Astrocyte (in vitro differentiated cells and primary cell): ENCODE measurements at regions not wholly inside any gene's neighbourhood (a gene's known extent, or its start where the extent isn't known, plus 50 kb on each side); places are given as distances from the start of the nearest gene placed in this dataset.

ENCODE experiments used
- DNase-seq: peaks from one replicate; pipeline ENCODE4 v3.0.0-alpha.2; 2010; ENCODE audit warnings: low read depth
- FAIRE-seq: peaks from 2 replicates; lab custom pipeline; 2011; peaks lifted over from hg19 to GRCh38; lab: Jason Lieb, UNC
- H2AFZ ChIP-seq: 2 replicates; pipeline ENCODE4 v1.6.0; 2012; ENCODE audit warnings: low read depth, low read length, inconsistent platforms
- H3K27ac ChIP-seq: 2 replicates; pipeline ENCODE4 v1.5.1; 2011; ENCODE audit warnings: low read depth, low read length, inconsistent platforms
- H3K27me3 ChIP-seq: 2 replicates; pipeline ENCODE4 v1.6.0; 2011; ENCODE audit warnings: low read length, inconsistent platforms; ENCODE audit not compliant: insufficient read depth
- H3K36me3 ChIP-seq: 2 replicates; pipeline ENCODE4 v1.5.1; 2011; ENCODE audit warnings: low read length, inconsistent platforms; ENCODE audit not compliant: insufficient read depth
- H3K4me1 ChIP-seq: 2 replicates; pipeline ENCODE4 v1.5.1; 2011; ENCODE audit warnings: low read length, inconsistent platforms; ENCODE audit not compliant: insufficient read depth
- H3K4me2 ChIP-seq: 2 replicates; pipeline ENCODE4 v1.6.0; 2012; ENCODE audit warnings: low read length, inconsistent platforms
- H3K4me3 ChIP-seq: 2 replicates; pipeline ENCODE4 v1.5.1; 2011; ENCODE audit warnings: low read depth, mild to moderate bottlenecking, low read length, inconsistent platforms; ENCODE audit not compliant: insufficient read depth
- H3K79me2 ChIP-seq: 2 replicates; pipeline ENCODE4 v1.6.0; 2012; ENCODE audit warnings: mild to moderate bottlenecking, low read length, inconsistent platforms; ENCODE audit not compliant: insufficient read depth
- H3K9ac ChIP-seq: 2 replicates; pipeline ENCODE4 v1.6.0; 2012; ENCODE audit warnings: mild to moderate bottlenecking, low read length, inconsistent platforms
- H3K9me3 ChIP-seq: 2 replicates; pipeline ENCODE4 v1.5.1; 2012; ENCODE audit warnings: low read depth, mild to moderate bottlenecking, low read length, inconsistent platforms; ENCODE audit not compliant: insufficient read depth
- H4K20me1 ChIP-seq: 2 replicates; pipeline ENCODE4 v1.6.0; 2012; ENCODE audit warnings: low read length, inconsistent platforms; ENCODE audit not compliant: insufficient read depth
- H3K27ac Mint-ChIP-seq: one replicate; pipeline ENCODE4 v1.8.0; 2021; ENCODE audit warnings: mild to moderate bottlenecking, mixed read lengths; ENCODE audit not compliant: unreplicated experiment
- H3K27me3 Mint-ChIP-seq: one replicate; pipeline ENCODE4 v1.8.0; 2021; ENCODE audit warnings: low read depth, mixed read lengths; ENCODE audit not compliant: unreplicated experiment
- H3K36me3 Mint-ChIP-seq: one replicate; pipeline ENCODE4 v1.8.0; 2021; ENCODE audit warnings: low read depth, mixed read lengths; ENCODE audit not compliant: unreplicated experiment
- H3K4me1 Mint-ChIP-seq: one replicate; pipeline ENCODE4 v1.8.0; 2021; ENCODE audit warnings: low read depth, mixed read lengths; ENCODE audit not compliant: unreplicated experiment
- H3K4me3 Mint-ChIP-seq: one replicate; pipeline ENCODE4 v1.8.0; 2021; ENCODE audit warnings: mild to moderate bottlenecking, moderate library complexity, mixed read lengths; ENCODE audit not compliant: unreplicated experiment
- H3K9me3 Mint-ChIP-seq: one replicate; pipeline ENCODE4 v1.8.0; 2021; ENCODE audit warnings: mild to moderate bottlenecking, mixed read lengths; ENCODE audit not compliant: unreplicated experiment
- CTCF ChIP-seq: IDR thresholded peaks from 2 replicates; pipeline ENCODE4 v1.5.1; 2011; ENCODE audit warnings: low read depth, mild to moderate bottlenecking, inconsistent platforms, low read length, moderate library complexity; ENCODE audit not compliant: insufficient read depth
- EZH2 ChIP-seq: IDR thresholded peaks from 2 replicates; pipeline ENCODE4 v1.6.1; 2012; ENCODE audit warnings: mild to moderate bottlenecking, low read length, inconsistent platforms; ENCODE audit not compliant: insufficient read depth

GRCh38 chr1:224061436-224061835, 52.5 kb upstream of the FBXO28 start:
- FAIRE-seq (no peak), DNase-seq (no peak)
- Histone ChIP-seq H3K4me3 (no peak overlapping the region), H3K4me2 (no peak overlapping the region), H3K9me3 (peaks cover 3% of the 10 kb centered on the region), H3K4me1 (peaks cover 18% of the 10 kb centered on the region), H3K79me2 (no peaks in the 10 kb centered on the region), H2AFZ (no peak overlapping the region), H3K9ac (no peak overlapping the region), H3K27me3 (no peaks in the 10 kb centered on the region), H4K20me1 (no peaks in the 10 kb centered on the region), H3K36me3 (no peaks in the 10 kb centered on the region), H3K27ac (no peak overlapping the region)
- Mint-ChIP-seq H3K4me1 (peaks cover 14% of the 10 kb centered on the region), H3K4me3 (no peak overlapping the region), H3K36me3 (no peaks in the 10 kb centered on the region), H3K9me3 (no peaks in the 10 kb centered on the region), H3K27me3 (peaks cover 5% of the 10 kb centered on the region), H3K27ac (no peak overlapping the region)
- TF ChIP-seq EZH2 (no peak), CTCF (no peak)

DNA sequence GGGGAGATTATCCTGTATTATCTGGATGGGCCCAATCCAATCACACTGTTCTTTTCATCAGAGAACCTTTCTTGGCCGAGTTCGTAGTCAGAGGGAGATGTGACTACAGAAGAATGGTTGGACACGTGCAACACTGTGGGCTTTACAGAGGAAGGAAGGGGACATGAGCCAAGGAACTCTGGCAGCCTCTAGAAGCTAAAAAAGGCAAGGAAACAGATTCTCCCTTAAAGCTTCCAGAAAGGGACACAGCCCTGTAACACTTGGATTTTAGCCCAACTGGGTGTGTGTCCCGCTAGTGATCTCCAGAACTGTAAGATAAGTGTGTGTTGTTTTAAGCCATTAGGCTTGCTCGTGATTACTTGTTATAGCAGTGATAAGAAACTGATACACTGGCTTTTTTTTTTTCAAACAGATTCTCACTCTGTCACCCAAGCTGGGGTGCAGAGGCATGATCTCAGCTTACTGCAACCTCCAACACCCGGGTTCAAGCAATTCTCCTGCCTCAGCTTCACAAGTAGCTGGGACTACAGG, 53.9 kb upstream of the FBXO28 start:
- no peak overlapping the region for H3K27ac Mint-ChIP-seq
- FAIRE-seq: no peak
- peaks cover 10% of the 10 kb centered on the region for H3K4me1 Mint-ChIP-seq

More for the DNA sequence above, 53.9 kb upstream of the FBXO28 start:
- Histone ChIP-seq H3K27me3 (no peaks in the 10 kb centered on the region), H3K9me3 (peaks cover 3% of the 10 kb centered on the region), H3K4me2 (no peak overlapping the region), H3K36me3 (no peaks in the 10 kb centered on the region), H4K20me1 (no peaks in the 10 kb centered on the region), H3K4me1 (peaks cover 12% of the 10 kb centered on the region), H3K9ac (no peak overlapping the region), H3K4me3 (no peak overlapping the region), H3K27ac (no peak overlapping the region), H2AFZ (no peak overlapping the region), H3K79me2 (no peaks in the 10 kb centered on the region)
- peaks cover 5% of the 10 kb centered on the region for H3K27me3 Mint-ChIP-seq
- no peaks in the 10 kb centered on the region for H3K9me3 Mint-ChIP-seq
- TF ChIP-seq CTCF (no peak), EZH2 (no peak)
- no peak overlapping the region for H3K4me3 Mint-ChIP-seq
- H3K36me3 Mint-ChIP-seq: no peaks in the 10 kb centered on the region
- DNase-seq: no peak
